GM23338 (cell line): ENCODE measurements at regions not wholly inside any gene's neighbourhood (a gene's known extent, or its start where the extent isn't known, plus 50 kb on each side); places are given as distances from the start of the nearest gene placed in this dataset.

Source experiments
- ATAC-seq: fragments of 200-7000 bp; cut with Tn5 transposase; 3 replicates; pipeline ENCODE4 v1.9.1; 2020
- DNase-seq: peaks from one replicate; pipeline ENCODE4 v3.0.0-alpha.2; 2015; ENCODE audit warnings: low spot score
- H2AFZ ChIP-seq: fragments of 200-600 bp; sonication (generic); 2 replicates; pipeline ENCODE4 v1.8.0; 2016; ENCODE audit warnings: antibody characterized with exemption, mild to moderate bottlenecking, moderate library complexity
- H3F3A ChIP-seq: fragments of 200-600 bp; sonication (generic); replicated peaks from 2 replicates; pipeline ENCODE4 v1.8.0; 2017; ENCODE audit warnings: antibody characterized with exemption, mixed run types, low read depth
- H3K27ac ChIP-seq: fragments of 200-600 bp; sonication (generic); 2 replicates; pipeline ENCODE4 v1.6.1; 2016; ENCODE audit warnings: low read depth
- H3K27me3 ChIP-seq: fragments of 200-600 bp; sonication (generic); 2 replicates; pipeline ENCODE4 v1.8.0; 2016; ENCODE audit warnings: mild to moderate bottlenecking, mixed run types, moderate library complexity; ENCODE audit not compliant: insufficient read depth
- H3K36me3 ChIP-seq: fragments of 200-600 bp; sonication (generic); 2 replicates; pipeline ENCODE4 v1.8.0; 2016; ENCODE audit warnings: mild to moderate bottlenecking; ENCODE audit not compliant: insufficient read depth
- H3K4me1 ChIP-seq: fragments of 200-600 bp; sonication (generic); 2 replicates; pipeline ENCODE4 v1.8.0; 2016; ENCODE audit warnings: mild to moderate bottlenecking, moderate library complexity; ENCODE audit not compliant: insufficient read depth
- H3K4me2 ChIP-seq: fragments of 200-600 bp; sonication (generic); 2 replicates; pipeline ENCODE4 v1.7.1; 2017; ENCODE audit warnings: mixed run types
- H3K4me3 ChIP-seq: fragments of 200-600 bp; sonication (generic); 2 replicates; pipeline ENCODE4 v1.6.1; 2016; ENCODE audit warnings: mixed run types
- H3K79me2 ChIP-seq: fragments of 200-600 bp; sonication (generic); replicated peaks from 2 replicates; pipeline ENCODE4 v1.8.0; 2017; ENCODE audit warnings: mild to moderate bottlenecking; ENCODE audit not compliant: insufficient read depth
- H3K9me2 ChIP-seq: fragments of 200-600 bp; sonication (generic); 2 replicates; pipeline ENCODE4 v1.8.0; 2017; ENCODE audit not compliant: insufficient read depth
- H4K20me1 ChIP-seq: fragments of 200-600 bp; sonication (generic); replicated peaks from 2 replicates; pipeline ENCODE4 v1.8.0; 2017; ENCODE audit warnings: mild to moderate bottlenecking; ENCODE audit not compliant: insufficient read depth
- H3K27ac Mint-ChIP-seq: 2 replicates; pipeline ENCODE4 v1.8.0; 2020; ENCODE audit warnings: inconsistent platforms, mild to moderate bottlenecking, moderate library complexity, mixed read lengths
- H3K27me3 Mint-ChIP-seq: 3 replicates; pipeline ENCODE4 v1.8.0; 2022; ENCODE audit warnings: low read depth, mild to moderate bottlenecking, moderate library complexity, mixed read lengths, inconsistent platforms; ENCODE audit not compliant: insufficient read depth, poor library complexity
- H3K36me3 Mint-ChIP-seq: 3 replicates; pipeline ENCODE4 v1.8.0; 2021; ENCODE audit warnings: low read depth, mild to moderate bottlenecking, inconsistent platforms, moderate library complexity, mixed read lengths
- H3K4me1 Mint-ChIP-seq: 3 replicates; pipeline ENCODE4 v1.8.0; 2020; ENCODE audit warnings: mild to moderate bottlenecking, inconsistent platforms, mixed read lengths
- H3K4me3 Mint-ChIP-seq: 3 replicates; pipeline ENCODE4 v1.8.0; 2021; ENCODE audit warnings: moderate library complexity, mild to moderate bottlenecking, inconsistent platforms, mixed read lengths
- H3K9me3 Mint-ChIP-seq: 3 replicates; pipeline ENCODE4 v1.8.0; 2020; ENCODE audit warnings: moderate library complexity, mild to moderate bottlenecking, inconsistent platforms, mixed read lengths
- CTCF ChIP-seq, 2 experiments: fragments of 200-600 bp in 1 of 2; sonication (generic) in 1 of 2; conservative IDR thresholded peaks; 2 replicates each; pipeline versions ENCODE4 v1.5.1 to v1.6.1; 2016 to 2017; ENCODE audit warnings: antibody characterized with exemption in 2 of 2, low read depth in 2 of 2, mild to moderate bottlenecking in 2 of 2, moderate library complexity in 1 of 2
- ETS1 ChIP-seq: IDR thresholded peaks from 2 replicates; pipeline ENCODE4 v1.6.1; 2016; ENCODE audit warnings: antibody characterized with exemption
- EZH2 ChIP-seq: fragments of 200-600 bp; sonication (generic); IDR thresholded peaks from one replicate; pipeline ENCODE4 v1.8.0; 2017; ENCODE audit warnings: antibody characterized with exemption, mild to moderate bottlenecking, low read depth; ENCODE audit not compliant: unreplicated experiment
- EZH2phosphoT487 ChIP-seq: fragments of 200-600 bp; sonication (generic); IDR thresholded peaks from one replicate; pipeline ENCODE4 v1.8.1; 2018; ENCODE audit warnings: antibody characterized with exemption; ENCODE audit not compliant: unreplicated experiment
- JUNB ChIP-seq: IDR thresholded peaks from one replicate; pipeline ENCODE4 v1.6.1; 2016; ENCODE audit warnings: antibody characterized with exemption; ENCODE audit not compliant: unreplicated experiment
- NANOG ChIP-seq: IDR thresholded peaks from 2 replicates; pipeline ENCODE4 v1.6.1; 2016; ENCODE audit warnings: antibody characterized with exemption, borderline replicate concordance
- REST ChIP-seq: IDR thresholded peaks from one replicate; pipeline ENCODE4 v1.6.1; 2018; ENCODE audit warnings: antibody characterized with exemption; ENCODE audit not compliant: unreplicated experiment
- STAT1 ChIP-seq: IDR thresholded peaks from one replicate; pipeline ENCODE4 v1.6.1; 2016; ENCODE audit warnings: antibody characterized with exemption; ENCODE audit not compliant: unreplicated experiment
- ZNF114 ChIP-seq: fragments of 250-450 bp; sonication (Bioruptor Pico); IDR thresholded peaks from 2 replicates; pipeline ENCODE4 v1.5.0; 2020; ENCODE audit warnings: mild to moderate bottlenecking, moderate library complexity
- TF ChIP-seq, protein P1 (sequence below): fragments of 250-450 bp; sonication (Bioruptor Pico); IDR thresholded peaks from 2 replicates; pipeline ENCODE4 v1.5.0; 2020; ENCODE audit warnings: mild to moderate bottlenecking, moderate library complexity

- H3F3A ChIP-seq = no peaks in the 10 kb centered on the region
- Mint-ChIP-seq H3K27ac (no peak overlapping the region), H3K27me3 (peaks cover 9% of the 10 kb centered on the region), H3K9me3 (no peaks in the 10 kb centered on the region), H3K4me1 (no peaks in the 10 kb centered on the region), H3K4me3 (no peak overlapping the region), H3K36me3 (no peaks in the 10 kb centered on the region)
- ATAC-seq = no peak
- no peaks in the 10 kb centered on the region; the same call in none of the 2 replicates for H3K9me2 ChIP-seq
- TF ChIP-seq JUNB (no peak), EZH2phosphoT487 (no peak)
- no peak for DNase-seq
- no peak overlapping the region for H2AFZ ChIP-seq
- no peaks in the 10 kb centered on the region for H3K4me1 ChIP-seq
- no peaks in the 10 kb centered on the region for H3K79me2 ChIP-seq
- no peaks in the 10 kb centered on the region for H3K36me3 ChIP-seq
- no peak overlapping the region for H3K4me3 ChIP-seq
- H3K27me3 ChIP-seq = no peaks in the 10 kb centered on the region
- H3K27ac ChIP-seq = no peak overlapping the region
- H4K20me1 ChIP-seq = no peaks in the 10 kb centered on the region
- H3K4me2 ChIP-seq = no peak overlapping the region
Measured at GRCh38 chr11:112762707-112763090, 198.5 kb upstream of the NCAM1 start.

DNA sequence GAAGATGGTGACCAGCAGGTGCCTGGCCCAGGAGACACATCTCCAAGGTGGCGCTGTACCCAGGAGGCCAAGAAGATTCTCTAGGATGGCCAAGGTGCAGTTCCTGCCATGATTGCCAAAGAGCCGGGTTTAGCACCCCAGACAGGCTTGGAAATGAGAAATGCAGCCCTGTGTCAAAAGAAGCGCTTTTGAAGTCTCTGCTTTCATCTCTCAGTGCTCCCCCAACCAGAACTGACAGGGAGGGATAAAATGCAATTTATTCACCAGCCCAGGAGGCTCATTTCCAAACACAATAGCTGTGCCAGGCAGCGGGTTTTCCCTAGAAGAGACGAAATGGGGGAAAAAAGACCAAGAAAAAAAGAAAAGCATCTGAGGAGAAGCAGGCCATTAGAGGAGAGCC lies 195.9 kb upstream of the NCAM1 start:
- Mint-ChIP-seq H3K4me3 (no peak overlapping the region), H3K27me3 (peaks cover 5% of the 10 kb centered on the region), H3K36me3 (no peaks in the 10 kb centered on the region), H3K4me1 (no peaks in the 10 kb centered on the region), H3K27ac (no peak overlapping the region), H3K9me3 (no peaks in the 10 kb centered on the region)
- ATAC-seq (no peak), DNase-seq (no peak)
- Histone ChIP-seq H3K4me1 (no peaks in the 10 kb centered on the region), H3K27ac (no peak overlapping the region), H3K4me2 (no peak overlapping the region), H3K36me3 (no peaks in the 10 kb centered on the region), H4K20me1 (no peaks in the 10 kb centered on the region), H3K9me2 (no peaks in the 10 kb centered on the region; the same call in 1 of the 2 replicates), H3F3A (no peaks in the 10 kb centered on the region), H3K4me3 (no peak overlapping the region), H3K79me2 (no peaks in the 10 kb centered on the region), H2AFZ (no peak overlapping the region; the same call in 1 of the 2 replicates), H3K27me3 (no peaks in the 10 kb centered on the region)
- TF ChIP-seq ZNF114 (no peak), ETS1 (no peak), NANOG (no peak), EZH2phosphoT487 (no peak), EZH2 (no peak), CTCF (conservative IDR thresholded peaks at IDR 0.05; ENCODE audit: low read depth in 2 of 2) (no peak), JUNB (no peak), STAT1 (no peak), REST (no peak)
- TF ChIP-seq, protein P1, sequence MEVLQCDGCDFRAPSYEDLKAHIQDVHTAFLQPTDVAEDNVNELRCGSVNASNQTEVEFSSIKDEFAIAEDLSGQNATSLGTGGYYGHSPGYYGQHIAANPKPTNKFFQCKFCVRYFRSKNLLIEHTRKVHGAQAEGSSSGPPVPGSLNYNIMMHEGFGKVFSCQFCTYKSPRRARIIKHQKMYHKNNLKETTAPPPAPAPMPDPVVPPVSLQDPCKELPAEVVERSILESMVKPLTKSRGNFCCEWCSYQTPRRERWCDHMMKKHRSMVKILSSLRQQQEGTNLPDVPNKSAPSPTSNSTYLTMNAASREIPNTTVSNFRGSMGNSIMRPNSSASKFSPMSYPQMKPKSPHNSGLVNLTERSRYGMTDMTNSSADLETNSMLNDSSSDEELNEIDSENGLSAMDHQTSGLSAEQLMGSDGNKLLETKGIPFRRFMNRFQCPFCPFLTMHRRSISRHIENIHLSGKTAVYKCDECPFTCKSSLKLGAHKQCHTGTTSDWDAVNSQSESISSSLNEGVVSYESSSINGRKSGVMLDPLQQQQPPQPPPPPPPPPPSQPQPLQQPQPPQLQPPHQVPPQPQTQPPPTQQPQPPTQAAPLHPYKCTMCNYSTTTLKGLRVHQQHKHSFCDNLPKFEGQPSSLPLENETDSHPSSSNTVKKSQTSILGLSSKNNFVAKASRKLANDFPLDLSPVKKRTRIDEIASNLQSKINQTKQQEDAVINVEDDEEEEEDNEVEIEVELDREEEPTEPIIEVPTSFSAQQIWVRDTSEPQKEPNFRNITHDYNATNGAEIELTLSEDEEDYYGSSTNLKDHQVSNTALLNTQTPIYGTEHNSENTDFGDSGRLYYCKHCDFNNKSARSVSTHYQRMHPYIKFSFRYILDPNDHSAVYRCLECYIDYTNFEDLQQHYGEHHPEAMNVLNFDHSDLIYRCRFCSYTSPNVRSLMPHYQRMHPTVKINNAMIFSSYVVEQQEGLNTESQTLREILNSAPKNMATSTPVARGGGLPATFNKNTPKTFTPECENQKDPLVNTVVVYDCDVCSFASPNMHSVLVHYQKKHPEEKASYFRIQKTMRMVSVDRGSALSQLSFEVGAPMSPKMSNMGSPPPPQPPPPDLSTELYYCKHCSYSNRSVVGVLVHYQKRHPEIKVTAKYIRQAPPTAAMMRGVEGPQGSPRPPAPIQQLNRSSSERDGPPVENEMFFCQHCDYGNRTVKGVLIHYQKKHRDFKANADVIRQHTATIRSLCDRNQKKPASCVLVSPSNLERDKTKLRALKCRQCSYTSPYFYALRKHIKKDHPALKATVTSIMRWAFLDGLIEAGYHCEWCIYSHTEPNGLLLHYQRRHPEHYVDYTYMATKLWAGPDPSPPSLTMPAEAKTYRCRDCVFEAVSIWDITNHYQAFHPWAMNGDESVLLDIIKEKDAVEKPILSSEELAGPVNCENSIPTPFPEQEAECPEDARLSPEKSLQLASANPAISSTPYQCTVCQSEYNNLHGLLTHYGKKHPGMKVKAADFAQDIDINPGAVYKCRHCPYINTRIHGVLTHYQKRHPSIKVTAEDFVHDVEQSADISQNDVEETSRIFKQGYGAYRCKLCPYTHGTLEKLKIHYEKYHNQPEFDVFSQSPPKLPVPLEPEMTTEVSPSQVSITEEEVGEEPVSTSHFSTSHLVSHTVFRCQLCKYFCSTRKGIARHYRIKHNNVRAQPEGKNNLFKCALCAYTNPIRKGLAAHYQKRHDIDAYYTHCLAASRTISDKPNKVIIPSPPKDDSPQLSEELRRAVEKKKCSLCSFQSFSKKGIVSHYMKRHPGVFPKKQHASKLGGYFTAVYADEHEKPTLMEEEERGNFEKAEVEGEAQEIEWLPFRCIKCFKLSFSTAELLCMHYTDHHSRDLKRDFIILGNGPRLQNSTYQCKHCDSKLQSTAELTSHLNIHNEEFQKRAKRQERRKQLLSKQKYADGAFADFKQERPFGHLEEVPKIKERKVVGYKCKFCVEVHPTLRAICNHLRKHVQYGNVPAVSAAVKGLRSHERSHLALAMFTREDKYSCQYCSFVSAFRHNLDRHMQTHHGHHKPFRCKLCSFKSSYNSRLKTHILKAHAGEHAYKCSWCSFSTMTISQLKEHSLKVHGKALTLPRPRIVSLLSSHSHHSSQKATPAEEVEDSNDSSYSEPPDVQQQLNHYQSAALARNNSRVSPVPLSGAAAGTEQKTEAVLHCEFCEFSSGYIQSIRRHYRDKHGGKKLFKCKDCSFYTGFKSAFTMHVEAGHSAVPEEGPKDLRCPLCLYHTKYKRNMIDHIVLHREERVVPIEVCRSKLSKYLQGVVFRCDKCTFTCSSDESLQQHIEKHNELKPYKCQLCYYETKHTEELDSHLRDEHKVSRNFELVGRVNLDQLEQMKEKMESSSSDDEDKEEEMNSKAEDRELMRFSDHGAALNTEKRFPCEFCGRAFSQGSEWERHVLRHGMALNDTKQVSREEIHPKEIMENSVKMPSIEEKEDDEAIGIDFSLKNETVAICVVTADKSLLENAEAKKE (CRISPR knock-in tag) = no peak
